Mesenteric fat pad (tissue), 1 donor: ENCODE measurements at regions not wholly inside any gene's neighbourhood (a gene's known extent, or its start where the extent isn't known, plus 50 kb on each side); places are given as distances from the start of the nearest gene placed in this dataset.

ENCODE experiments used
- DNase-seq: peaks from one replicate; pipeline ENCODE4 v3.0.0-alpha.2; 2020; ENCODE audit warnings: low spot score
- donor health status: DM: yes; HTN: yes; CAD: no.

GRCh38 chr7:157467496-157468212 is 130.8 kb downstream of the DNAJB6 start:
- DNase-seq, result peak; percentile 68

- DNase-seq, result peak; percentile 72
Measured at GRCh38 chr7:157468221-157469111, 131.7 kb downstream of the DNAJB6 start.

- peak; percentile 85 for DNase-seq
Measured at GRCh38 chr7:157469181-157470016, 132.6 kb downstream of the DNAJB6 start.

GRCh38 chr7:157470017-157470322 is 133.2 kb downstream of the DNAJB6 start:
- DNase-seq, result no peak

- DNase-seq, result peak; percentile 67
Measured at GRCh38 chr7:157470701-157471131, 133.9 kb downstream of the DNAJB6 start.

GRCh38 chr7:157471259-157472125 is 134.7 kb downstream of the DNAJB6 start:
- DNase-seq, result peak; percentile 73

GRCh38 chr7:157472311-157473050 is 135.7 kb downstream of the DNAJB6 start:
- DNase-seq, result peak; percentile 65

GRCh38 chr7:157473051-157473569 is 136.3 kb downstream of the DNAJB6 start:
- no peak for DNase-seq

GRCh38 chr7:157474685-157475084 is 137.9 kb downstream of the DNAJB6 start:
- peak; percentile 88 for DNase-seq

GRCh38 chr7:157475095-157475494 is 138.3 kb downstream of the DNAJB6 start:
- DNase-seq, result peak; percentile 47

GRCh38 chr7:157475601-157476000 is 138.8 kb downstream of the DNAJB6 start:
- no peak for DNase-seq

GRCh38 chr7:157476201-157476600 is 139.4 kb downstream of the DNAJB6 start:
- DNase-seq, result peak; percentile 45

- DNase-seq, result peak; percentile 71
Measured at GRCh38 chr7:157476654-157477549, 140.1 kb downstream of the DNAJB6 start.

GRCh38 chr7:157477550-157478212 is 140.9 kb downstream of the DNAJB6 start:
- DNase-seq, result peak; percentile 77

GRCh38 chr7:157478611-157479010 is 141.8 kb downstream of the DNAJB6 start:
- DNase-seq, result peak; percentile 43

GRCh38 chr7:157479326-157479725 is 142.5 kb downstream of the DNAJB6 start:
- DNase-seq, result peak; percentile 65

- peak; percentile 80 for DNase-seq
Measured at GRCh38 chr7:157480371-157481050, 143.7 kb downstream of the DNAJB6 start.
